GM12878 (cell line): ENCODE measurements at regions not wholly inside any gene's neighbourhood (a gene's known extent, or its start where the extent isn't known, plus 50 kb on each side); places are given as distances from the start of the nearest gene placed in this dataset.

ENCODE experiments used
- ATAC-seq: fragments of 200-7000 bp; cut with Tn5 transposase; 3 replicates; pipeline ENCODE4 v1.9.1; 2020; ENCODE audit warnings: mild to moderate bottlenecking, moderate library complexity
- BruUV-seq: library from RNA; stranded (reverse); fragments of 400-500 nt; replicated peaks from 2 replicates; lab custom pipeline; 2021; lab: Mats Ljungman, UMichigan
- CTCF ChIA-PET: fragments of 300-600 bp; sonication (Branson Sonifier 250); formaldehyde crosslinking; extraction: SDS; loops from one replicate; lab custom pipeline; 2021; ENCODE audit warnings: inconsistent platforms; lab: Yijun Ruan, JAX
- POLR2A ChIA-PET: fragments of 350-600 bp; formaldehyde crosslinking; extraction: SDS; loops from one replicate; lab custom pipeline; 2021; ENCODE audit warnings: inconsistent platforms; lab: Charles Lee
- RAD21 ChIA-PET: fragments of 300-600 bp; sonication (Branson Sonifier 250); formaldehyde crosslinking; loops from one replicate; lab custom pipeline; 2023; ENCODE audit warnings: antibody characterized with exemption; ENCODE audit not compliant: unreplicated experiment; lab: Charles Lee
- SMC1A ChIA-PET: fragments of 300-600 bp; sonication (Branson Sonifier 250); formaldehyde crosslinking; loops from one replicate; lab custom pipeline; 2023; ENCODE audit not compliant: unreplicated experiment, uncharacterized antibody; lab: Charles Lee
- DNase-seq: peaks from one replicate; pipeline ENCODE4 v3.0.0-alpha.2; 2011; ENCODE audit warnings: low read depth, low spot score
- FAIRE-seq: peaks from 3 replicates; lab custom pipeline; 2011; peaks lifted over from hg19 to GRCh38; lab: Jason Lieb, UNC
- H2AFZ ChIP-seq: 2 replicates; pipeline ENCODE4 v1.6.0; 2011; ENCODE audit warnings: low read depth, low read length, control low read depth; ENCODE audit not compliant: control insufficient read depth
- H3K27ac ChIP-seq: 2 replicates; pipeline ENCODE4 v1.5.1; 2011; ENCODE audit warnings: control low read depth; ENCODE audit not compliant: control insufficient read depth, insufficient read depth
- H3K27me3 ChIP-seq, 2 experiments: replicated peaks in 1 of 2; 2 replicates each; pipeline versions ENCODE4 v1.6.0 to v1.6.1; 2011; ENCODE audit warnings: low read length in 1 of 2; ENCODE audit not compliant: control insufficient read depth in 2 of 2, insufficient read depth in 2 of 2
- H3K36me3 ChIP-seq, 2 experiments: 2 replicates each; pipeline ENCODE4 v1.5.1; 2011; ENCODE audit warnings: low read length in 1 of 2; ENCODE audit not compliant: control insufficient read depth in 2 of 2, insufficient read depth in 2 of 2
- H3K4me1 ChIP-seq: 2 replicates; pipeline ENCODE4 v1.6.1; 2011; ENCODE audit warnings: mild to moderate bottlenecking, low read length, moderate library complexity, mixed read lengths; ENCODE audit not compliant: control insufficient read depth, insufficient read depth
- H3K4me2 ChIP-seq: 2 replicates; pipeline ENCODE4 v1.6.0; 2011; ENCODE audit warnings: control low read depth; ENCODE audit not compliant: control insufficient read depth, insufficient read depth
- H3K4me3 ChIP-seq: fragments of 200-600 bp; sonication (generic); 2 replicates; pipeline ENCODE4 v1.5.1; 2016
- H3K79me2 ChIP-seq: 2 replicates; pipeline ENCODE4 v1.6.0; 2011; ENCODE audit warnings: low read length; ENCODE audit not compliant: control insufficient read depth, insufficient read depth
- H3K9ac ChIP-seq: 2 replicates; pipeline ENCODE4 v1.8.0; 2011; ENCODE audit warnings: low read length, control low read depth, mixed read lengths; ENCODE audit not compliant: control insufficient read depth, insufficient read depth
- H3K9me3 ChIP-seq: replicated peaks from 3 replicates; pipeline ENCODE4 v1.5.1; 2011; ENCODE audit warnings: mild to moderate bottlenecking, low read length; ENCODE audit not compliant: control insufficient read depth, insufficient read depth
- H4K20me1 ChIP-seq: 2 replicates; pipeline ENCODE4 v1.6.0; 2011; ENCODE audit not compliant: control insufficient read depth, insufficient read depth
- ATF7 ChIP-seq: fragments of 450-650 bp; IDR thresholded peaks from 2 replicates; pipeline ENCODE4 v1.6.1; 2016; ENCODE audit warnings: low read depth, mild to moderate bottlenecking
- BACH1 ChIP-seq: fragments of 450-650 bp; IDR thresholded peaks from 2 replicates; pipeline ENCODE4 v1.6.1; 2017; ENCODE audit warnings: mild to moderate bottlenecking, borderline replicate concordance
- FOXK2 ChIP-seq: fragments of 450-650 bp; IDR thresholded peaks from 2 replicates; pipeline ENCODE4 v1.6.1; 2017; ENCODE audit warnings: mild to moderate bottlenecking, moderate library complexity
- HDAC2 ChIP-seq: fragments of 200-600 bp; sonication (generic); IDR thresholded peaks from 2 replicates; pipeline ENCODE4 v1.6.1; 2017
- HDAC6 ChIP-seq: fragments of 200-600 bp; sonication (generic); IDR thresholded peaks from one replicate; pipeline ENCODE4 v1.8.0; 2017; ENCODE audit warnings: antibody characterized with exemption; ENCODE audit not compliant: unreplicated experiment
- HDGF ChIP-seq: fragments of 450-650 bp; IDR thresholded peaks from 2 replicates; pipeline ENCODE4 v1.6.1; 2016; ENCODE audit warnings: antibody characterized with exemption
- MEF2B ChIP-seq: fragments of 450-650 bp; IDR thresholded peaks from 2 replicates; pipeline ENCODE4 v1.6.1; 2018; ENCODE audit warnings: mild to moderate bottlenecking, moderate library complexity; ENCODE audit not compliant: partially characterized antibody, poor library complexity, severe bottlenecking
- MTA3 ChIP-seq: IDR thresholded peaks from 2 replicates; pipeline ENCODE4 v1.6.1; 2012; ENCODE audit warnings: low read length, inconsistent platforms, borderline replicate concordance
- PKNOX1 ChIP-seq: fragments of 450-650 bp; IDR thresholded peaks from 2 replicates; pipeline ENCODE4 v1.6.1; 2016; ENCODE audit warnings: mild to moderate bottlenecking
- POLR2A ChIP-seq: IDR thresholded peaks from 2 replicates; pipeline ENCODE4 v1.6.1; 2011; ENCODE audit warnings: low read depth, mild to moderate bottlenecking, low read length
- POLR2AphosphoS2 ChIP-seq: IDR thresholded peaks from 2 replicates; pipeline ENCODE4 v1.6.1; 2011; ENCODE audit warnings: low read depth, mild to moderate bottlenecking, low read length, improper control_type of control experiment, moderate library complexity
- REST ChIP-seq: IDR thresholded peaks from 2 replicates; pipeline ENCODE4 v1.6.1; 2012; ENCODE audit warnings: mild to moderate bottlenecking, low read depth, low read length
- TARDBP ChIP-seq: IDR thresholded peaks from 2 replicates; pipeline ENCODE4 v1.6.1; 2016; ENCODE audit warnings: borderline replicate concordance
- ZNF217 ChIP-seq: fragments of 450-650 bp; IDR thresholded peaks from 2 replicates; pipeline ENCODE4 v1.6.1; 2017; ENCODE audit warnings: antibody characterized with exemption, mild to moderate bottlenecking
- ZNF274 ChIP-seq: IDR thresholded peaks from one replicate; pipeline ENCODE4 v1.8.0; 2011; ENCODE audit not compliant: insufficient read length, insufficient read depth
- WGBS: methylation state at CpG from one replicate; pipeline ENCODE4 v1.1.6; 2016; ENCODE audit warnings: low lambda C conversion rate; ENCODE audit not compliant: insufficient replicate concordance, insufficient coverage; ENCODE audit errors: missing lambda C conversion rate; 5-methylcytosine and 5-hydroxymethylcytosine counted together
- in situ Hi-C: fragments of 300-500 bp; cut with MboI; formaldehyde crosslinking; loops from 9 replicates; pipeline ENCODE4 v1.14.3; 2018; ENCODE audit warnings: mixed read lengths
- intact Hi-C: fragments of 100-400 bp; cut with micrococcal nuclease; formaldehyde crosslinking; loops from one replicate; pipeline ENCODE4 v1.14.2; 2022; ENCODE audit not compliant: unreplicated experiment
- TF ChIP-seq, protein P1 (sequence below): fragments of 450-650 bp; conservative IDR thresholded peaks from 2 replicates; pipeline ENCODE4 v1.6.1; 2017; ENCODE audit warnings: mild to moderate bottlenecking, moderate library complexity

- no peak overlapping the region for H3K9ac ChIP-seq
- in situ Hi-C loops = no loop called here
- RAD21 ChIA-PET = no interaction called here
- H3K4me1 ChIP-seq = no peaks in the 10 kb centered on the region
- TF ChIP-seq HDAC2 = no peak
- TF ChIP-seq MEF2B = no peak
- no peak for TF ChIP-seq BACH1
- TF ChIP-seq REST = no peak
- TF ChIP-seq PKNOX1 = no peak
- no peak for TF ChIP-seq HDGF
- TF ChIP-seq FOXK2 = no peak
- TF ChIP-seq ZNF217 = no peak
- no peak for TF ChIP-seq HDAC6
- TF ChIP-seq MTA3 = no peak
- no peak for TF ChIP-seq POLR2A
- TF ChIP-seq POLR2AphosphoS2 = no peak
- no peak for TF ChIP-seq TARDBP
- TF ChIP-seq ATF7 = no peak
- TF ChIP-seq ZNF274 = no peak
- TF ChIP-seq, protein P1, sequence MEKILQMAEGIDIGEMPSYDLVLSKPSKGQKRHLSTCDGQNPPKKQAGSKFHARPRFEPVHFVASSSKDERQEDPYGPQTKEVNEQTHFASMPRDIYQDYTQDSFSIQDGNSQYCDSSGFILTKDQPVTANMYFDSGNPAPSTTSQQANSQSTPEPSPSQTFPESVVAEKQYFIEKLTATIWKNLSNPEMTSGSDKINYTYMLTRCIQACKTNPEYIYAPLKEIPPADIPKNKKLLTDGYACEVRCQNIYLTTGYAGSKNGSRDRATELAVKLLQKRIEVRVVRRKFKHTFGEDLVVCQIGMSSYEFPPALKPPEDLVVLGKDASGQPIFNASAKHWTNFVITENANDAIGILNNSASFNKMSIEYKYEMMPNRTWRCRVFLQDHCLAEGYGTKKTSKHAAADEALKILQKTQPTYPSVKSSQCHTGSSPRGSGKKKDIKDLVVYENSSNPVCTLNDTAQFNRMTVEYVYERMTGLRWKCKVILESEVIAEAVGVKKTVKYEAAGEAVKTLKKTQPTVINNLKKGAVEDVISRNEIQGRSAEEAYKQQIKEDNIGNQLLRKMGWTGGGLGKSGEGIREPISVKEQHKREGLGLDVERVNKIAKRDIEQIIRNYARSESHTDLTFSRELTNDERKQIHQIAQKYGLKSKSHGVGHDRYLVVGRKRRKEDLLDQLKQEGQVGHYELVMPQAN = no peak
- TF ChIP-seq, all 136 proteins: peak for 0
- no peak for ATAC-seq
- no peaks in the 10 kb centered on the region; the same call in 2 of the 3 replicates for H3K9me3 ChIP-seq
- H3K4me3 ChIP-seq = no peak overlapping the region
- no peak overlapping the region for H3K4me2 ChIP-seq
- no peak overlapping the region for H3K27ac ChIP-seq
- peaks cover 0 to 2% of the 10 kb centered on the region in 2 experiments; a peak in 2 of 4 replicates for H3K27me3 ChIP-seq
- FAIRE-seq = no peak
- H3K79me2 ChIP-seq = no peaks in the 10 kb centered on the region
- no peaks in the 10 kb centered on the region for H3K36me3 ChIP-seq
- H4K20me1 ChIP-seq = no peaks in the 10 kb centered on the region
- DNase-seq = no peak
- intact Hi-C loops = no loop called here
- no TSS peak for BruUV-seq
- SMC1A ChIA-PET = no interaction called here
- 23% methylated on average over 7 of the region's 7 CpGs for WGBS
- CTCF ChIA-PET = no interaction called here
- no peak overlapping the region for H2AFZ ChIP-seq
- POLR2A ChIA-PET = no interaction called here
Measured at GRCh38 chr10:118967160-118967559, 62.4 kb upstream of the NANOS1 start.
